Activated T-helper 2 cell treated with anti-CD3 and anti-CD28 coated beads, Interferon-gamma antibody, Interleukin-2, Interleukin-4, amounts not matched to agents 10 μg/mL and 5 μg/mL and 100 μg/mL, durations not matched to agents 14 hours and 24 hours and 36 hours (primary cell): ENCODE measurements at regions not wholly inside any gene's neighbourhood (a gene's known extent, or its start where the extent isn't known, plus 50 kb on each side); places are given as distances from the start of the nearest gene placed in this dataset.
"Not testable (repeated sequence)": the region's sequence is repeated elsewhere in the genome, so short reads cannot be mapped to it uniquely, and the experiment has no call there.

Experiments used
- DNase-seq: peaks from one replicate; pipeline ENCODE4 v3.0.0; 2021; ENCODE audit warnings: low spot score
- H3K27ac Mint-ChIP-seq: one replicate; pipeline ENCODE4 v1.8.0; 2021; ENCODE audit warnings: mixed read lengths
- H3K27me3 Mint-ChIP-seq: one replicate; pipeline ENCODE4 v1.8.0; 2021; ENCODE audit warnings: low read depth, mixed read lengths
- H3K36me3 Mint-ChIP-seq: one replicate; pipeline ENCODE4 v1.8.0; 2021; ENCODE audit warnings: low read depth, mixed read lengths
- H3K4me1 Mint-ChIP-seq: one replicate; pipeline ENCODE4 v1.8.0; 2021; ENCODE audit warnings: low read depth, mixed read lengths
- H3K4me3 Mint-ChIP-seq: one replicate; pipeline ENCODE4 v1.8.0; 2021; ENCODE audit warnings: low read depth, mild to moderate bottlenecking, moderate library complexity, mixed read lengths
- H3K9me3 Mint-ChIP-seq: one replicate; pipeline ENCODE4 v1.8.0; 2021; ENCODE audit warnings: mixed read lengths
- intact Hi-C: fragments of 100-400 bp; cut with micrococcal nuclease; formaldehyde crosslinking; loops from one replicate; pipeline ENCODE4 v1.15.1; 2023

GRCh38 chr12:128091951-128092382, 175.0 kb upstream of the TMEM132C start:
- H3K27me3 Mint-ChIP-seq: no peaks in the 10 kb centered on the region
- H3K9me3 Mint-ChIP-seq: peaks cover 11% of the 10 kb centered on the region
- intact Hi-C loops: no loop called here
- H3K4me3 Mint-ChIP-seq: no peak overlapping the region
- DNase-seq: no peak
- no peaks in the 10 kb centered on the region for H3K36me3 Mint-ChIP-seq
- no peak overlapping the region for H3K27ac Mint-ChIP-seq
- H3K4me1 Mint-ChIP-seq: no peaks in the 10 kb centered on the region

GRCh38 chr12:128098730-128099129, 168.2 kb upstream of the TMEM132C start:
- DNase-seq: no peak
- H3K27me3 Mint-ChIP-seq: no peaks in the 10 kb centered on the region
- H3K4me3 Mint-ChIP-seq: no peak overlapping the region
- H3K27ac Mint-ChIP-seq: no peak overlapping the region
- peaks cover 8% of the 10 kb centered on the region for H3K9me3 Mint-ChIP-seq
- no peaks in the 10 kb centered on the region for H3K36me3 Mint-ChIP-seq
- intact Hi-C loops: no loop called here
- no peaks in the 10 kb centered on the region for H3K4me1 Mint-ChIP-seq

GRCh38 chr12:128103152-128103551, 163.8 kb upstream of the TMEM132C start:
- H3K36me3 Mint-ChIP-seq: no peaks in the 10 kb centered on the region
- peaks cover 10% of the 10 kb centered on the region for H3K9me3 Mint-ChIP-seq
- no peak overlapping the region for H3K4me3 Mint-ChIP-seq
- no peaks in the 10 kb centered on the region for H3K4me1 Mint-ChIP-seq
- no peak for DNase-seq
- intact Hi-C loops: no loop called here
- no peaks in the 10 kb centered on the region for H3K27me3 Mint-ChIP-seq
- H3K27ac Mint-ChIP-seq: no peak overlapping the region

GRCh38 chr12:128109236-128109635, 157.7 kb upstream of the TMEM132C start:
- Mint-ChIP-seq H3K4me1 (no peaks in the 10 kb centered on the region), H3K4me3 (no peak overlapping the region), H3K27ac (no peak overlapping the region), H3K36me3 (no peaks in the 10 kb centered on the region), H3K27me3 (no peaks in the 10 kb centered on the region), H3K9me3 (peaks cover 17% of the 10 kb centered on the region)
- no peak for DNase-seq
- intact Hi-C loops: no loop called here

GRCh38 chr12:128109636-128110035, 157.3 kb upstream of the TMEM132C start:
- peaks cover 21% of the 10 kb centered on the region for H3K9me3 Mint-ChIP-seq
- DNase-seq: no peak
- no peaks in the 10 kb centered on the region for H3K36me3 Mint-ChIP-seq
- H3K4me1 Mint-ChIP-seq: no peaks in the 10 kb centered on the region
- no peaks in the 10 kb centered on the region for H3K27me3 Mint-ChIP-seq
- intact Hi-C loops: no loop called here
- H3K4me3 Mint-ChIP-seq: no peak overlapping the region
- no peak overlapping the region for H3K27ac Mint-ChIP-seq

- intact Hi-C loops: no loop called here
- Mint-ChIP-seq H3K27ac (no peak overlapping the region), H3K4me3 (no peak overlapping the region), H3K9me3 (peaks cover 24% of the 10 kb centered on the region), H3K36me3 (no peaks in the 10 kb centered on the region), H3K4me1 (no peaks in the 10 kb centered on the region), H3K27me3 (no peaks in the 10 kb centered on the region)
- DNase-seq: no peak
Measured at GRCh38 chr12:128111333-128111732, 155.6 kb upstream of the TMEM132C start.

- no peak for DNase-seq
- Mint-ChIP-seq H3K36me3 (no peaks in the 10 kb centered on the region), H3K4me1 (no peaks in the 10 kb centered on the region), H3K27ac (no peak overlapping the region), H3K9me3 (peaks cover 24% of the 10 kb centered on the region), H3K4me3 (no peak overlapping the region), H3K27me3 (no peaks in the 10 kb centered on the region)
- intact Hi-C loops: no loop called here
Measured at GRCh38 chr12:128111951-128112350, 155.0 kb upstream of the TMEM132C start.

GRCh38 chr12:128113250-128113649, 153.7 kb upstream of the TMEM132C start:
- H3K27me3 Mint-ChIP-seq, H3K36me3 Mint-ChIP-seq, H3K4me3 Mint-ChIP-seq, intact Hi-C loops, H3K27ac Mint-ChIP-seq, DNase-seq, H3K4me1 Mint-ChIP-seq: not testable (repeated sequence)
- peaks cover 24% of the 10 kb centered on the region for H3K9me3 Mint-ChIP-seq

GRCh38 chr12:128114485-128114884, 152.5 kb upstream of the TMEM132C start:
- no peak overlapping the region for H3K27ac Mint-ChIP-seq
- H3K36me3 Mint-ChIP-seq: no peaks in the 10 kb centered on the region
- H3K27me3 Mint-ChIP-seq: no peaks in the 10 kb centered on the region
- H3K4me3 Mint-ChIP-seq: no peak overlapping the region
- peaks cover 24% of the 10 kb centered on the region for H3K9me3 Mint-ChIP-seq
- intact Hi-C loops: no loop called here
- no peaks in the 10 kb centered on the region for H3K4me1 Mint-ChIP-seq
- no peak for DNase-seq

GRCh38 chr12:128116537-128116936, 150.4 kb upstream of the TMEM132C start:
- no peak for DNase-seq
- no peaks in the 10 kb centered on the region for H3K36me3 Mint-ChIP-seq
- peaks cover 25% of the 10 kb centered on the region for H3K9me3 Mint-ChIP-seq
- no peak overlapping the region for H3K27ac Mint-ChIP-seq
- no peaks in the 10 kb centered on the region for H3K27me3 Mint-ChIP-seq
- H3K4me3 Mint-ChIP-seq: no peak overlapping the region
- intact Hi-C loops: no loop called here
- H3K4me1 Mint-ChIP-seq: no peaks in the 10 kb centered on the region

- no peaks in the 10 kb centered on the region for H3K4me1 Mint-ChIP-seq
- intact Hi-C loops: no loop called here
- no peaks in the 10 kb centered on the region for H3K36me3 Mint-ChIP-seq
- no peaks in the 10 kb centered on the region for H3K27me3 Mint-ChIP-seq
- H3K9me3 Mint-ChIP-seq: peaks cover 32% of the 10 kb centered on the region
- DNase-seq: no peak
- H3K4me3 Mint-ChIP-seq: no peak overlapping the region
- H3K27ac Mint-ChIP-seq: no peak overlapping the region
Measured at GRCh38 chr12:128120035-128120434, 146.9 kb upstream of the TMEM132C start.

GRCh38 chr12:128121424-128121823, 145.5 kb upstream of the TMEM132C start:
- DNase-seq: no peak
- H3K4me3 Mint-ChIP-seq: no peak overlapping the region
- H3K36me3 Mint-ChIP-seq: no peaks in the 10 kb centered on the region
- no peaks in the 10 kb centered on the region for H3K27me3 Mint-ChIP-seq
- H3K4me1 Mint-ChIP-seq: no peaks in the 10 kb centered on the region
- H3K27ac Mint-ChIP-seq: no peak overlapping the region
- intact Hi-C loops: no loop called here
- H3K9me3 Mint-ChIP-seq: peaks cover 25% of the 10 kb centered on the region

GRCh38 chr12:128123096-128123495, 143.9 kb upstream of the TMEM132C start:
- Mint-ChIP-seq H3K27ac (no peak overlapping the region), H3K4me1 (no peaks in the 10 kb centered on the region), H3K27me3 (no peaks in the 10 kb centered on the region), H3K4me3 (no peak overlapping the region), H3K36me3 (no peaks in the 10 kb centered on the region), H3K9me3 (peaks cover 29% of the 10 kb centered on the region)
- DNase-seq: no peak
- intact Hi-C loops: no loop called here

- DNase-seq: no peak
- intact Hi-C loops: no loop called here
- Mint-ChIP-seq H3K36me3 (no peaks in the 10 kb centered on the region), H3K27me3 (no peaks in the 10 kb centered on the region), H3K9me3 (peaks cover 20% of the 10 kb centered on the region), H3K27ac (no peak overlapping the region), H3K4me1 (no peaks in the 10 kb centered on the region), H3K4me3 (no peak overlapping the region)
Measured at GRCh38 chr12:128131955-128132354, 135.0 kb upstream of the TMEM132C start.
